Nephron progenitor cell (in vitro differentiated cells): ENCODE measurements at regions not wholly inside any gene's neighbourhood (a gene's known extent, or its start where the extent isn't known, plus 50 kb on each side); places are given as distances from the start of the nearest gene placed in this dataset.
A peak's percentile ranks its signal among the peaks of the same experiment; 100 is the strongest.

Experiments used
- DNase-seq: peaks from one replicate; pipeline ENCODE4 v3.0.0; 2021
- H3K27ac Mint-ChIP-seq: 2 replicates; pipeline ENCODE4 v1.8.0; 2021; ENCODE audit warnings: mild to moderate bottlenecking, moderate library complexity, mixed read lengths
- H3K27me3 Mint-ChIP-seq: 2 replicates; pipeline ENCODE4 v1.8.0; 2021; ENCODE audit warnings: mild to moderate bottlenecking, low read depth, mixed read lengths; ENCODE audit not compliant: poor library complexity
- H3K36me3 Mint-ChIP-seq: 2 replicates; pipeline ENCODE4 v1.8.0; 2021; ENCODE audit warnings: low read depth, mixed read lengths
- H3K4me1 Mint-ChIP-seq: 2 replicates; pipeline ENCODE4 v1.8.0; 2021; ENCODE audit warnings: mixed read lengths
- H3K4me3 Mint-ChIP-seq: 2 replicates; pipeline ENCODE4 v1.8.0; 2021; ENCODE audit warnings: mild to moderate bottlenecking, moderate library complexity, mixed read lengths
- H3K9me3 Mint-ChIP-seq: 2 replicates; pipeline ENCODE4 v1.8.0; 2021; ENCODE audit warnings: mild to moderate bottlenecking, moderate library complexity, mixed read lengths
- CTCF ChIP-seq: fragments of 200-600 bp; sonication (generic); IDR thresholded peaks from 2 replicates; pipeline ENCODE4 v1.5.0; 2021; ENCODE audit warnings: antibody characterized with exemption

- TF ChIP-seq CTCF = no peak
- Mint-ChIP-seq H3K27ac (no peak overlapping the region), H3K27me3 (peaks cover 11% of the 10 kb centered on the region), H3K9me3 (peaks cover 13% of the 10 kb centered on the region), H3K4me1 (peaks cover 19% of the 10 kb centered on the region), H3K4me3 (no peak overlapping the region), H3K36me3 (no peaks in the 10 kb centered on the region)
- no peak for DNase-seq
These were observed 229.6 kb upstream of the AJAP1 start for GRCh38 chr1:4424766-4425165.

- Mint-ChIP-seq H3K9me3 (peaks cover 5% of the 10 kb centered on the region), H3K27ac (no peak overlapping the region), H3K4me1 (peaks cover 14% of the 10 kb centered on the region), H3K4me3 (no peak overlapping the region), H3K27me3 (peaks cover 11% of the 10 kb centered on the region), H3K36me3 (no peaks in the 10 kb centered on the region)
- no peak for TF ChIP-seq CTCF
- DNase-seq = peak; percentile 59
These were observed 228.5 kb upstream of the AJAP1 start for GRCh38 chr1:4425892-4426291.

- no peak for DNase-seq
- no peaks in the 10 kb centered on the region for H3K9me3 Mint-ChIP-seq
- peaks cover 10% of the 10 kb centered on the region for H3K27me3 Mint-ChIP-seq
- no peak overlapping the region for H3K4me3 Mint-ChIP-seq
- no peak overlapping the region for H3K27ac Mint-ChIP-seq
- peaks cover 4% of the 10 kb centered on the region for H3K4me1 Mint-ChIP-seq
- TF ChIP-seq CTCF = no peak
- H3K36me3 Mint-ChIP-seq = no peaks in the 10 kb centered on the region
These were observed 225.7 kb upstream of the AJAP1 start for GRCh38 chr1:4428711-4429110.

- H3K27me3 Mint-ChIP-seq = peaks cover 7% of the 10 kb centered on the region
- peaks cover 7% of the 10 kb centered on the region for H3K9me3 Mint-ChIP-seq
- no peaks in the 10 kb centered on the region for H3K36me3 Mint-ChIP-seq
- H3K4me1 Mint-ChIP-seq = peaks cover 4% of the 10 kb centered on the region
- H3K27ac Mint-ChIP-seq = no peak overlapping the region
- no peak for TF ChIP-seq CTCF
- no peak overlapping the region for H3K4me3 Mint-ChIP-seq
- no peak for DNase-seq
These were observed 223.7 kb upstream of the AJAP1 start for GRCh38 chr1:4430406-4431365.

- peaks cover 10% of the 10 kb centered on the region for H3K9me3 Mint-ChIP-seq
- no peak overlapping the region for H3K4me3 Mint-ChIP-seq
- TF ChIP-seq CTCF = no peak
- no peak for DNase-seq
- H3K27me3 Mint-ChIP-seq = peaks cover 7% of the 10 kb centered on the region
- peaks cover 4% of the 10 kb centered on the region for H3K4me1 Mint-ChIP-seq
- H3K27ac Mint-ChIP-seq = no peak overlapping the region
- H3K36me3 Mint-ChIP-seq = no peaks in the 10 kb centered on the region
These were observed 222.9 kb upstream of the AJAP1 start for GRCh38 chr1:4431491-4431890.

GRCh38 chr1:4433075-4433474 lies 221.3 kb upstream of the AJAP1 start:
- Mint-ChIP-seq H3K27ac (no peak overlapping the region), H3K9me3 (peaks cover 20% of the 10 kb centered on the region), H3K36me3 (no peaks in the 10 kb centered on the region), H3K4me1 (no peaks in the 10 kb centered on the region), H3K4me3 (no peak overlapping the region), H3K27me3 (peaks cover 12% of the 10 kb centered on the region)
- TF ChIP-seq CTCF = no peak
- DNase-seq = no peak
